ENCODE measurements at regions not wholly inside any gene's neighbourhood (a gene's known extent, or its start where the extent isn't known, plus 50 kb on each side); places are given as distances from the start of the nearest gene placed in this dataset.

GRCh38 chr7:32150589-32150988, 80.4 kb upstream of the PDE1C start:
- DNase-seq (ENCODE audit: low read depth), result no peak
- no peak for TF ChIP-seq CTCF (IDR thresholded peaks at IDR 0.05; ENCODE audit: control insufficient read depth, extremely low read depth, insufficient read depth)

DNA sequence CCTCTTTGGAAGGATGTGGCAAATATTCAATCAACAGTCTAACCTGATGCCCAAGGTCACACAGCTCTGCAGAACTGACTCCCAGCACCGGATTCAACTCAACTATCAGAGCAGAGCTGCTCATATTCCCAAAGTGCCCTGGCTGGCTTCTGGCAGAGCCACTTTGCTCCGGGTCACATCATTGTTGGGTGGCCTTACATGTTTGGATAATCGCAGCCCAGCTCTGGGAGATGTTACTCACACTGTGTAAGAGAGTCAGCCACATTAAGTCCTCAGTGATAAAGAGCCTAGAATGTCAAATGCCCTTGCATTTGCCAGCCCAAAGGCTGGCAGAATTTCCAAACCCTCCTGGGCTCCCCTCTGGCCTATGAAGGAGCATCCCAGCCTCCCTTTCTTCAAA, 79.8 kb upstream of the PDE1C start:
- no peak for DNase-seq (ENCODE audit: low read depth)
- no peak overlapping the region for H3K4me3 ChIP-seq (ENCODE audit: low read depth, low read length)
- no peak for TF ChIP-seq CTCF (IDR thresholded peaks at IDR 0.05; ENCODE audit: control insufficient read depth, extremely low read depth, insufficient read depth)

More at GRCh38 chr7:32150589-32150988, 80.4 kb upstream of the PDE1C start:
- no peak overlapping the region for H3K4me3 ChIP-seq (ENCODE audit: low read depth, low read length)

- H3K4me3 ChIP-seq (ENCODE audit: low read depth, low read length), result no peak overlapping the region
- no peak for TF ChIP-seq CTCF (IDR thresholded peaks at IDR 0.05; ENCODE audit: control insufficient read depth, extremely low read depth, insufficient read depth)
- DNase-seq (ENCODE audit: low read depth), result no peak
These were observed 77.5 kb upstream of the PDE1C start for GRCh38 chr7:32147546-32148268.

GRCh38 chr7:32145911-32146310, 75.7 kb upstream of the PDE1C start:
- no peak for TF ChIP-seq CTCF (IDR thresholded peaks at IDR 0.05; ENCODE audit: control insufficient read depth, extremely low read depth, insufficient read depth)
- no peak for DNase-seq (ENCODE audit: low read depth)
- no peak overlapping the region for H3K4me3 ChIP-seq (ENCODE audit: low read depth, low read length)

- no peak overlapping the region for H3K4me3 ChIP-seq (ENCODE audit: low read depth, low read length)
- no peak for TF ChIP-seq CTCF (IDR thresholded peaks at IDR 0.05; ENCODE audit: control insufficient read depth, extremely low read depth, insufficient read depth)
- no peak for DNase-seq (ENCODE audit: low read depth)
These were observed 74.5 kb upstream of the PDE1C start for GRCh38 chr7:32144676-32145075.

DNA sequence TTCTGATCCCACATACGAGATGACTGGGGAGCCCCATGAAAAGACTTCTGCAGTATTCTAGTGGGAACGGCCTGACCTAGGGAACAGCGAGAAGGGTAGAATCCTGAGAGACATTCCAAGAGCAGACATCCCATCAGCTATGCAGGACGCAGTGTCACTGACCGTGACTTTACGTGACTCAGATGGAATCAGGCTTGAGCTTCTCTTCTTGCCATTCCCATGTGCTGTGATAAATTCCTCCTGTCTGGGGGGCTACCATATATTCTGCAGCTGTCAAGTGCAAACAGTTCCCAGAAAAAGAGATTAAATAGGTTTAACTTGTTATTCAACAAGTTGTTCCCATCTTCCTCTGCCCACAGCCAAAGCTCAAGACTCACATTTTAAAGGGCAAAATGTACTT, 73.1 kb upstream of the PDE1C start:
- no peak overlapping the region for H3K4me3 ChIP-seq (ENCODE audit: low read depth, low read length)
- no peak for TF ChIP-seq CTCF (IDR thresholded peaks at IDR 0.05; ENCODE audit: control insufficient read depth, extremely low read depth, insufficient read depth)
- DNase-seq (ENCODE audit: low read depth), result no peak

DNA sequence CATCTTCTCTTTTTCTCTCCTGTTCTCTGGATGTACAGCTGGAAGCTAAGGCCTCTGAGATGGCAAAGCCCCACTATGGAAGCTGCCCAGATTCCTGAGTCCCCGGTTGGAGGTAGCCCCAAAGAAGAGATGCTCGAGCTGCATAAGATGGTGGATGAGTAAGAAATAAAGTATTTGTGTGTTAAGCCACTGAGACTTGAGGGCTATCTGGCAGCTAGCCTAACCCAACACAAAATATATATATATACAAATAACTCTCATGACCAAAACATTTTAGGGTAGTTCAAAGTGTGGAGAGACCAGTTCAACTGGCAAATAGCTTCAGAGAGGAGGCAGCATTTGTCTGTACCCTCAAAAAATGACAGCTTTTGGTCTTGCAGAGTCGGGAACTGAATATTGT, 72.4 kb upstream of the PDE1C start:
- H3K4me3 ChIP-seq (ENCODE audit: low read depth, low read length), result no peak overlapping the region
- TF ChIP-seq CTCF (IDR thresholded peaks at IDR 0.05; ENCODE audit: control insufficient read depth, extremely low read depth, insufficient read depth), result no peak
- DNase-seq (ENCODE audit: low read depth), result no peak
